HCEC 1CT (cell line): ENCODE measurements at regions not wholly inside any gene's neighbourhood (a gene's known extent, or its start where the extent isn't known, plus 50 kb on each side); places are given as distances from the start of the nearest gene placed in this dataset.
"Not testable (repeated sequence)": the region's sequence is repeated elsewhere in the genome, so short reads cannot be mapped to it uniquely, and the experiment has no call there.

ENCODE experiments used
- DNase-seq: peaks from one replicate; pipeline ENCODE4 v3.0.0-alpha.2; 2017

DNA sequence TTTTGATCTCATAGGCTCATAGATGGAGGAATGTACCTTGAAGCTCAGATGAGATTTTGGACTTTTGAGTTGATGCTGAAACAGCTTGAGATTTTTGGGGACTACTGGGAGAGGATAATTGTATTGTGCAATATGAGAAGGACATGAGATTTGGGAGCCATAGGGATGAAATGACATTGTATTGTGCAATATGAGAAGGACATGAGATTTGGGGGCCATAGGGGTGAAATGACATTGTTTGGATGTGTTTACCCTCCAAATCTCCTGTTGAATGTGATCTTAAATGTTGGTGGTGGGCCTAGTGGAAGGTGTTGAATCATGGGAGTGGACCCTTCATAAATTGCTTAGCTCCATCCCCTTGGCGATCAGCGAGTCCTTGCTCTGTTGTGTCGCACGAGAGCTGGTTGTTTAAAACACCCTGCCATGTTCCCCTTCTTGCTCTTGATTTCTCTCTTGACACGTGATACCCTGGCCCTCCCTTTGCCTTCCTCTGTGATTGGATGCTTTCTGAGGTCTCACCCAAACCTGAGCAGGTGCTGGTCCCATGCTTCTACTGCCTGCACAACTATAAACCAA is 110.9 kb upstream of the TPTE start:
- DNase-seq, result not testable (repeated sequence)

DNA sequence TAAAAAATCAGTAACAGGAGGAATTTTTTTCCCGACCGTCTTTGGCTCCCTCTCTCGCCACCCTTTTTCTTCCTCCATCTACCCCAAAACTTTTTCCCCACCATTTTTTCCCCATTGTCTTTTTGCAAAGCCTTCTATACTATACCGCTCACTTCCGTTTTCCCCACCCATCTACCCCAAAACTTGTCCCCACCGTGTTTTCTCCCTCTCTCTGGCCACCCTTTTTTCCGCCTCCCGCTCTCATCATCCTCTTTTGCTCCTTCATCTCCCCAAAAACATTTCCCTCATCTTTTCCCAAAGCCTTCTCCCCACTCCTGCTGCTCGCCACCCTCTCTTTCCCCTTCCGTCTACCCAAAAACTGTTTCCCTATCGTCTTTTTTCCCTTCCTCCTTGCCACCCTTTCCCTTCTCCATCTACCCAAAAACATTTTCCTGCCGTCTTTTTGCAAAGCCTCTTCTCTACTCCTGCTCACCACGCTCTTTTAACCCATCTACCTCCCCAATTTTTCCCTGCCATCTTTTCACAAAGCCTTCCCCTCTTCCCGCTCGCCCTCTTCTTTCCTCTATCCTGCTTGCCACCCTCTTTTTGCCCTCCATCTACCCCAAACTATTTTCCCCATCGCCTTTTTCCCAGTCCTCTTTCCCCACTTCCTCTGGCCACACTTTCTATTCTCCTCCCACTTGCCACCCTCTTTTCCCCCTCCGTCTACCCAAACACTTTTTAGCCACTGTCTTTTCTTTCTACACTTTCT is 109.4 kb upstream of the TPTE start:
- DNase-seq, result not testable (repeated sequence)

GRCh38 chr21:10412928-10413246 is 108.5 kb upstream of the TPTE start:
- DNase-seq, result not testable (repeated sequence)

DNA sequence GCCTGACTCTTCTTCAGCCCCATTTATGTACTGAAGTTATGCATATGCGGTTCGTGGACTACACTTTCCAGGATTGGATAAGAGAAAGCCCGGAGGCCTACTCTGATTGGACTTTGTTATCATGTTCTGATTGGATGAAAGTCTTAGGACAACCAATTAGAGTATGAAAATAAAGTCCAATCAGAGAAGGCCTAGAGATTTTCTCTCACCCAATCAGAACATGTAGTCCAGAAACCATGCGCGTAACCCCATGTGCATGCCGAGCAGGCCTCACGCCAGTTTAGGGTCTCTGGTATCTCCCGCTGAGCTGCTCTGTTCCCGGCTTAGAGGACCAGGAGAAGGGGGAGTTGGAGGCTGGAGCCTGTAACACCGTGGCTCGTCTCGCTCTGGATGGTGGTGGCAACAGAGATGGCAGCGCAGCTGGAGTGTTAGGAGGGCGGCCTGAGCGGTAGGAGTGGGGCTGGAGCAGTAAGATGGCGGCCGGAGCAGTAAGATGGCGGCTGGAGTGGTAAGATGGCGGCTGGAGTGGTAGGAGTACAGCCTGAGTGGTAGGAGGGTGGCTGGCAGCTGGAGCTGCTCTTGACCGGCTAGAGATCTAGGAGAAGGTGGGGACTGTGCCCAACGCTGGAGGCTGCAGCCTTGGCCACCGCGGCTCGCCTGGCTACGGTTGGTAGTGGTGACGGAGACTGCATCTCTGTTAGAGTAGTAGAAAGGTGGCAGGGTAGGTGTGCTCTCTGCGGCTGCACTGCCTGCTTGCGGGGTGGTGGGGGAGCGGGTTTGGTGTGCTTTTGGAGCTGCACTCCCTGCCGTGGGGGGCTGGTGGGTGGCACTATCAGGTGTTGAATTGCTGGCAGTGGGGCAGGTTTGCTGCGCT is 107.9 kb upstream of the TPTE start:
- DNase-seq, result not testable (repeated sequence)

DNA sequence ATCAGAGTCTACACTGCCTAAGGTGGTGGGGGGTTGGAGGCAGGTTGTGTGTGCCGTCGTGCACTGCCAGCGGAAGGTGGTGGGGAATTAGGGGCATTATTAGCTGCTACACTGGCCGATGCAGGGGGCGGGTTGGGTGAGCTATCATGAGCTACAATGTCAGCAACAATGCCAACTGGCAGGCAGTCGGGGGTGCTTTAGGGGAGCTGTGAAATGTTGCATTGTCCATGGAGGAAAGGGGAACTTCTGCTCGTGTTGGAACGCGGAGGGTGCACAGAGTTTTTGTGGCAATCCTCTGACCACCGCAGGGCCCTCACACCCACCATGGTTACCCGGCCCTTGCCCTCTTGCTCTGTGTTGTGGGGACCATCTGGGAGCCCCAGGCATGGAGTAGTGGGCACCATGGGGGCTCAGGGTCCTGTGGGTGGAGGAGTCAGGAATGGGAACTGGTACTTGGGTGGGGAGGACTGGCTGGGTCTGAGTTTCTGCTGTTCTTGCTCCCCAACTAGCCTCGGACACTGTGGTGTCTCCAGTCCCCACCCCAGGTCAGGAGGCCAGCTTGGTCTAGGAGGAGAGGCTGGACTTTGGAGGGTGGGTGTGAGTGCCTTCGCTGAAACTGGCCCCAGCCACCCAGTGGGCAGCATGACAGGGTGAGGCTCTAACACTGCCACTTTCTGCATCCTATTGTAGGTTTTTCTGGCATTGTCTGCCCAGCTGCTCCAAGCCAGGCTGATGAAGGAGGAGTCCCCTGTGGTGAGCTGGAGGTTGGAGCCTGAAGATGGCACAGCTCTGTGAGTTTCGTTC is 107.1 kb upstream of the TPTE start:
- not testable (repeated sequence) for DNase-seq

DNA sequence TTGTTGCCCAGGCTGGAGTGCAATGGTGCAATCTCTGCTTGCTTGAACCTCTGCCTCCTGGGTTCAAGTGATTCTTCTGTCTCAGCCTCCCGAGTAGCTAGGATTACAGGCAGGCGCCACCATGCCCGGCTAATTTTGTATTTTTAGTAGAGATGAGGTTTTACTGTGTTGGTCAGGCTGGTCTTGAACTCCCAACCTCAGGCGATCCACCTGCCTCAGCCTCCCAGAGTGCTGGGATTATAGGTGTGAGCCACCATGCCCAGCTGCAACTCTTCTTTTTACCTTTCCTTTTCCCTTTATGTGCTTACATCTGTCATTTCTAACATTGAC is 106.5 kb upstream of the TPTE start:
- not testable (repeated sequence) for DNase-seq

GRCh38 chr21:10415456-10415855 is 105.9 kb upstream of the TPTE start:
- not testable (repeated sequence) for DNase-seq

DNA sequence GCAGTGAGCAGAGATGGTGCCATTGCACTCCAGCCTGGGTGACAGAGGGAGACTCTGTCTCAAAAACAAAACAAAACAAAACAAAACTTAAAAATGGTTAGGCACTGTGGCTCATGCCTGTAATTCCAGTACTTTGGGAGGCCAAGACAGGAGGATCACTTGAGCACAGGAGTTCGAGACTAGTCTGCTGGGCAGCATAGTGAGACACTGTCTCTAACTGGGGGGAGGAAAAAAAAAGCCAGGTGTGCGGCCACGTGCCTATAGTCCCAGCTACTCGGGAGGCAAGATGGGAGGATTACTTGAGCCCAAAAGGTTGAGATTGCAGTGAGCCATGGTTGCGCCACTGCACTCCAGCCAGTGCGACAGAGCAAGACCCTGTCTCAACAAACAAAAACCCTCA is 105.5 kb upstream of the TPTE start:
- not testable (repeated sequence) for DNase-seq

GRCh38 chr21:10416691-10417447 is 104.5 kb upstream of the TPTE start:
- not testable (repeated sequence) for DNase-seq

GRCh38 chr21:10417551-10418002 is 103.8 kb upstream of the TPTE start:
- DNase-seq, result not testable (repeated sequence)

GRCh38 chr21:10418250-10419048 is 102.9 kb upstream of the TPTE start:
- not testable (repeated sequence) for DNase-seq

DNA sequence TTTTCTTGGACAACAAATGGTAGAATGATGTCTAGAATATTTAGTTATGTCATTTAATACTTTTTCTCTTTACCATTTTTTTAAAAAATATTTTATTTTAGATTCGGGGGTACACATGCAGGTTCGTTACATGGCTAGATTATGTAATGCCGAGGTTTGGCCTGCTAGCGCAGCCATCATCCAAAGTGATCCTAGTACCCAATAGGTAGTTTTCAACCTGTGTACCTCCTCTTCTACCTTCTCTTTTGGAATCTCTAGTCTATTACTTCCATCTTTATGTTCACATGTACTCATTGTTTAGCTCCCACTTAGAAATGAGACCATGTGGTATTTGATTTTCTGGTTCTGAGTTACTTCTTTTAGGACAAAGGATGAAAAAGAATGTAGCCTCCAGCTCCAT is 100.2 kb upstream of the TPTE start:
- not testable (repeated sequence) for DNase-seq

DNA sequence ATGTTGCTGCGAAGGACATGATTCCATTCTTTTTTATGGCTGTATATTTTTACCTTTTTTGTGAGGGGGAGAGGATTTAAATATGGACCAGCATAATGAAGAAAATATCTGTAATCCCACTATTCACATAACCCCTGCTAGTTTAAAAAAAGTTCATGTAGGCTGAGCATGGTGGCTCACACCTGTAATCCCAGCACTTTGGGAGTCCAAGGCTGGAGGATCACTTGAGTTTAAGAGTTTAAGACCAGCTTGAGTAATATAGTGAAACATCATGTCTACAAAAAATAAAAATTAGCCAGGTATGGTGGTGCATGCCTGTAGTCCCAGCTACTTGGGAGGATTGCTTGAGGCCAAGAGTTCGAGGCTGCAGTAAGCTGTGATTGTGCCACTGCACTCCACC is 99.8 kb upstream of the TPTE start:
- not testable (repeated sequence) for DNase-seq

DNA sequence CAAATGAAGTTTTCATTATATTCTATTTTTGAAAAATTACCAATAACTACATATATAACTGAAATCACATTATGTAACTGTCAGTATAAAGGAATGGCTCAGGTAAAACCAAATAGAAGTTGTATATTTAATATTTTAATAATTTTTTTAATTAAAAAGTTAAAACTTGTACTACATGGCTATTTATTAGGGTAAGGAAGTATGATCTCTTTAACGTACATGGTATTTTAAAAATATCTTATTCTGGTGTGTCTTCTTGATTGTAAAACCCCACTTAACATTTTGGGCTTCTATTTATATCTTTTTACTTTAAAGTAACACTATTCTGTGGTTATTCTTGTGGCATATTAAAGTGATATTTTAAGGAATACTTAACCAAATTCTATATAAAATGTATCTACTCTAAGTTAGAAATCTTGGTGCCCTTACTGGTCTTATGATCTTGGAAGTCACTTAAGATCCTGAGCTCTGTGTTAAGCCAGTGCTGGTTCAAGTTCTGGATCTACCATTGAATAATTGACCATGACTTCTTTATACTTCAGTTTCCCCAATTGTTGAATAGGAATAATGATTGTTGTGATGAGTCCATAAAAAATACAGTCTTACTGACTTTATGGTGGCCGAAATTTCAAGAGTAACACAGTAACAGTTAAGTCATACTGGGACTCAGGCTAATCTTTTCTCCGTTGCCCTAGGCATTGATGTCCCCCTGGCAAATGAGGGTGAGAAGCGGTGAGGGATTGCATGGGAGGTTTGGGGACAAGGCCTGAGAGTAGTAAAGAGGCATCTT is 97.1 kb upstream of the TPTE start:
- not testable (repeated sequence) for DNase-seq

DNA sequence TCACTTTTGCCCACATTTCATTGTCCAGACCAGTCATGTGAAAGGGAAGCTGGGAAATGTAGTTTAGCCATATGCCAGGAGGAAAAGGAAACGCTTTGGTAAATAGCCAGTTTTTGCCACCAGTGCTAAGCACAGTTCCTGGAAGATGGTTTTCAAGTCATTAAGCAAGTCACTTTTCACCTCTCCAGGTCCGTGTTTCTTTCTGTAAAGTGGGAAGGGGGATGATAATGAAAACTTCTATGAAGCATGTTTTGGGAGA is 96.6 kb upstream of the TPTE start:
- not testable (repeated sequence) for DNase-seq

DNA sequence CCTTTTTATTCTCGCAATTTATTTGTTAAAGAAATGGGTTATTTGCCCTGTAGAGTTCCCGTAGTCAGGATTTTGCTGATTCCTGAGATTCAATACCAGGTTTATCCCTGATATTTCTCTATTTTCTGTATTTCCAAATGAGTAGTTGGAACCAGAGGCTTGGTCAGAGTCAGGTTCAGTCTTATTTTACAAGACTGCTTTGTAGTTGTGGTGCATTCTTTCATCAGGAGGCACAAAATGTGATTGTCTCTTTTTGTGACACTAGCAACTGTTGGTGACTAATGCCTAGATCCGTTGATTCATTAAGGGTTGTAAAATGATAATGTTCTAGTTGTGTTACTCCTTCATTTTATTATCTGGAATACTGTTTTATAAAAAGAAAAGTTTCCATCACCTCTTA is 95.5 kb upstream of the TPTE start:
- DNase-seq, result no peak

- not testable (repeated sequence) for DNase-seq
Observed at GRCh38 chr21:10426812-10427211, 94.6 kb upstream of the TPTE start.

GRCh38 chr21:10427277-10427676 is 94.1 kb upstream of the TPTE start:
- not testable (repeated sequence) for DNase-seq

GRCh38 chr21:10428981-10429534 is 92.3 kb upstream of the TPTE start:
- not testable (repeated sequence) for DNase-seq

- DNase-seq, result no peak
Observed at GRCh38 chr21:10430005-10430404, 91.4 kb upstream of the TPTE start.
